ENCODE measurements at regions not wholly inside any gene's neighbourhood (a gene's known extent, or its start where the extent isn't known, plus 50 kb on each side); places are given as distances from the start of the nearest gene placed in this dataset.

- TF ChIP-seq CTCF (IDR thresholded peaks at IDR 0.05; ENCODE audit: insufficient read depth, low read length, poor library complexity, severe bottlenecking), result no peak
- TF ChIP-seq EZH2phosphoT487 (conservative IDR thresholded peaks at IDR 0.05; ENCODE audit: low read length), result no peak
Observed at GRCh38 chr2:53259395-53260009, 508.1 kb upstream of the CHAC2 start.

All from SU-DHL-6 (cell line).